HG03095 (cell line): ENCODE measurements at regions not wholly inside any gene's neighbourhood (a gene's known extent, or its start where the extent isn't known, plus 50 kb on each side); places are given as distances from the start of the nearest gene placed in this dataset.

ENCODE experiments used
- ATAC-seq: cut with Tn5 transposase; IDR thresholded peaks from one replicate; pipeline ENCODE4 v1.9.1; 2021; ENCODE audit warnings: moderate library complexity; ENCODE audit not compliant: unreplicated experiment

GRCh38 chr10:62735464-62736167 lies 68.9 kb upstream of the ADO start:
- ATAC-seq = peak; percentile 48

- ATAC-seq = no peak
Observed at GRCh38 chr10:62736168-62736546, 68.4 kb upstream of the ADO start.

GRCh38 chr10:62738916-62739315 lies 65.6 kb upstream of the ADO start:
- ATAC-seq = no peak

- no peak for ATAC-seq
Observed at GRCh38 chr10:62740885-62741745, 63.4 kb upstream of the ADO start.

GRCh38 chr10:62741996-62742395 lies 62.5 kb upstream of the ADO start:
- ATAC-seq = no peak

- ATAC-seq = no peak
Observed at GRCh38 chr10:62742536-62743061, 61.9 kb upstream of the ADO start.

GRCh38 chr10:62744136-62744535 lies 60.4 kb upstream of the ADO start:
- no peak for ATAC-seq

GRCh38 chr10:62745581-62745980 lies 58.9 kb upstream of the ADO start:
- no peak for ATAC-seq

GRCh38 chr10:62746951-62747729 lies 57.4 kb upstream of the ADO start:
- ATAC-seq = no peak

- ATAC-seq = no peak
Observed at GRCh38 chr10:62748386-62748785, 56.1 kb upstream of the ADO start.

- no peak for ATAC-seq
Observed at GRCh38 chr10:62749093-62749683, 55.3 kb upstream of the ADO start.
